Ascending aorta (tissue), 2 donors: ENCODE measurements at regions not wholly inside any gene's neighbourhood (a gene's known extent, or its start where the extent isn't known, plus 50 kb on each side); places are given as distances from the start of the nearest gene placed in this dataset.

Experiments
- DNase-seq, 2 donors: peaks; one replicate each; pipeline ENCODE4 v3.0.0-alpha.2; 2019; ENCODE audit warnings: low spot score in 2 of 2
- H3K27ac ChIP-seq, 2 donors: fragments of 200-600 bp; sonication (generic); one replicate each; pipeline ENCODE4 v1.5.1; 2016 to 2017; ENCODE audit warnings: mild to moderate bottlenecking in 1 of 2
- H3K27me3 ChIP-seq: fragments of 200-600 bp; sonication (generic); one replicate; pipeline ENCODE4 v1.5.1; 2017
- H3K36me3 ChIP-seq, 2 donors: fragments of 200-600 bp; sonication (generic); one replicate each; pipeline ENCODE4 v1.5.1; 2016
- H3K4me1 ChIP-seq, 2 donors: fragments of 200-600 bp; sonication (generic); one replicate each; pipeline ENCODE4 v1.5.1; 2016 to 2017; ENCODE audit warnings: mild to moderate bottlenecking in 1 of 2
- H3K4me3 ChIP-seq, 2 donors: fragments of 200-600 bp; sonication (generic); one replicate each; pipeline ENCODE4 v1.5.1; 2016 to 2017; ENCODE audit warnings: mild to moderate bottlenecking in 1 of 2
- H3K9me3 ChIP-seq, 2 donors: fragments of 200-600 bp; sonication (generic); one replicate each; pipeline ENCODE4 v1.5.1; 2016
- intact Hi-C: fragments of 100-400 bp; cut with DNase I; formaldehyde crosslinking; loops from one replicate; pipeline ENCODE4 v1.15.1; 2023
- TF ChIP-seq, protein P1 (sequence below), 3 experiments: fragments of 200-600 bp in 2 of 3; fragments of 450-650 bp in 1 of 3; sonication (generic) in 2 of 3; IDR thresholded peaks; one replicate each; pipeline ENCODE4 v1.5.1; 2016 to 2019; ENCODE audit warnings: antibody characterized with exemption in 3 of 3, mild to moderate bottlenecking in 1 of 3, moderate library complexity in 1 of 3

DNA sequence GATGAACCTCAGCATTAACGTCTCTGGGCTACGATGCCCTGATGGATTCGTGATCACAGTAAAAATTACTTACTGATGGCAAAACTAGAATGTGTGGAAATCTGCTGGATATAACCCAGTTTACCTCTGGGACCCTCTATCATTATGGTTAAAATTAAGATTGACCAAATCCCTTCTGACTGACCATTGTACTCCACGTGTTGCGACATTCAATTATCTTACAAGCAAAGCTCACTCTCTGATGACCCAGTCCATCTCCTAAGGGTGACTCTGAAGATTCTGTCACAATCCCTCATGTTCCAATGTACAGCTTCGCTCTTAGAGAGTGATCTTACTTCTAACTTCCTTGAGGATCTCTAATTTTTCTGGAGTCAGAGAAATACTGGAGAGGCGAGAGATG lies 288.5 kb upstream of the RUNX1 start:
- H3K27ac ChIP-seq = no peak overlapping the region
- TF ChIP-seq, protein P1, sequence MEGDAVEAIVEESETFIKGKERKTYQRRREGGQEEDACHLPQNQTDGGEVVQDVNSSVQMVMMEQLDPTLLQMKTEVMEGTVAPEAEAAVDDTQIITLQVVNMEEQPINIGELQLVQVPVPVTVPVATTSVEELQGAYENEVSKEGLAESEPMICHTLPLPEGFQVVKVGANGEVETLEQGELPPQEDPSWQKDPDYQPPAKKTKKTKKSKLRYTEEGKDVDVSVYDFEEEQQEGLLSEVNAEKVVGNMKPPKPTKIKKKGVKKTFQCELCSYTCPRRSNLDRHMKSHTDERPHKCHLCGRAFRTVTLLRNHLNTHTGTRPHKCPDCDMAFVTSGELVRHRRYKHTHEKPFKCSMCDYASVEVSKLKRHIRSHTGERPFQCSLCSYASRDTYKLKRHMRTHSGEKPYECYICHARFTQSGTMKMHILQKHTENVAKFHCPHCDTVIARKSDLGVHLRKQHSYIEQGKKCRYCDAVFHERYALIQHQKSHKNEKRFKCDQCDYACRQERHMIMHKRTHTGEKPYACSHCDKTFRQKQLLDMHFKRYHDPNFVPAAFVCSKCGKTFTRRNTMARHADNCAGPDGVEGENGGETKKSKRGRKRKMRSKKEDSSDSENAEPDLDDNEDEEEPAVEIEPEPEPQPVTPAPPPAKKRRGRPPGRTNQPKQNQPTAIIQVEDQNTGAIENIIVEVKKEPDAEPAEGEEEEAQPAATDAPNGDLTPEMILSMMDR (IDR thresholded peaks at IDR 0.05) = no peak
- no peaks in the 10 kb centered on the region for H3K4me1 ChIP-seq
- DNase-seq = no peak
- H3K4me3 ChIP-seq = no peak overlapping the region
- intact Hi-C loops = no loop called here
- no peaks in the 10 kb centered on the region for H3K27me3 ChIP-seq
- H3K9me3 ChIP-seq = no peaks in the 10 kb centered on the region
- H3K36me3 ChIP-seq = no peaks in the 10 kb centered on the region

DNA sequence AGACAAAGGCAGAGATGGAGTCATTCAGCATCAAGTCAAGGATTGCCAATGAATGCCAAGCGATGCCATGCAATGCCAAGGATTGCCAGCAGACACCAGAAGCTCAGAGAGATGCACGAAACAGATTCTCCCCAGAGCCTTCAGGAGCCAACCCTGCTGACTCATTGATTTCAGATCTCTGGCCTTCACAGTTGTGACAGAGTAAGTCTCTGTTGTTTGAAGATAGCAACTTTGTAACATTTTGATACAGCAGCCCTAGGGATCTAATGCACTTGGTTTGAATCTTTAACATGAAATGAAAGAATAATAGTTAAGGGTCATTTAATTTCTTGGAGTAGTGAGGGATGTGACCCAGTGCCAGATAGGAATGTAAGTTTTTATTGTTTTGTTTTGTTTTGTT lies 287.4 kb upstream of the RUNX1 start:
- Histone ChIP-seq H3K4me1 (no peaks in the 10 kb centered on the region), H3K4me3 (no peak overlapping the region), H3K9me3 (no peaks in the 10 kb centered on the region), H3K27me3 (no peaks in the 10 kb centered on the region), H3K36me3 (no peaks in the 10 kb centered on the region), H3K27ac (no peak overlapping the region)
- intact Hi-C loops = no loop called here
- DNase-seq = no peak
- TF ChIP-seq, protein P1 (IDR thresholded peaks at IDR 0.05) = no peak

DNA sequence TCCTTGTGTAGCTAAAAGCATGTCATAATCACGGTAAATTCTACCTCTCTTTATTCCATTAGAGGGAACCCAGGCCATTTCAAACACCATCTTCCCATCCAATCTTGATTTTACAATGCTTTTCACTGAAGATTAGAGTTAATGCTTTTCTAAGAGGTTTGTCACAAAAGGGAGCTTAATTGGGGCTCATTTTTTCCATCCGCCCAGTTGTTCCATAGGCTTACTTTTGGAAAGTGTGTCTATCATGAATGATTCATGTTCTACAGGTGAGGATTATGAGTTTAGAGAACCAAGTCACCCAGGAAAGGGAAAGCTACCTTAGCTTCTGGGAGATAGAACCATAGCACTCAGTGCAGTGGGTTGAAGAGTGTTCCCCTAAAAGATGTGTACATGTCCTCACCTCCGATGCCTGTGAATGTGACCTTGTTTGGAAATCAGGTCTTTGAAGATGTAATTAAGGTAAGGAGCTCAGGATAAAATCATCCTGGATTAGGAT lies 286.9 kb upstream of the RUNX1 start:
- no peaks in the 10 kb centered on the region for H3K36me3 ChIP-seq
- no peak overlapping the region for H3K4me3 ChIP-seq
- intact Hi-C loops = no loop called here
- no peaks in the 10 kb centered on the region for H3K9me3 ChIP-seq
- no peak for DNase-seq
- H3K27me3 ChIP-seq = no peaks in the 10 kb centered on the region
- no peak overlapping the region for H3K27ac ChIP-seq
- TF ChIP-seq, protein P1 (IDR thresholded peaks at IDR 0.05) = no peak
- no peaks in the 10 kb centered on the region for H3K4me1 ChIP-seq

DNA sequence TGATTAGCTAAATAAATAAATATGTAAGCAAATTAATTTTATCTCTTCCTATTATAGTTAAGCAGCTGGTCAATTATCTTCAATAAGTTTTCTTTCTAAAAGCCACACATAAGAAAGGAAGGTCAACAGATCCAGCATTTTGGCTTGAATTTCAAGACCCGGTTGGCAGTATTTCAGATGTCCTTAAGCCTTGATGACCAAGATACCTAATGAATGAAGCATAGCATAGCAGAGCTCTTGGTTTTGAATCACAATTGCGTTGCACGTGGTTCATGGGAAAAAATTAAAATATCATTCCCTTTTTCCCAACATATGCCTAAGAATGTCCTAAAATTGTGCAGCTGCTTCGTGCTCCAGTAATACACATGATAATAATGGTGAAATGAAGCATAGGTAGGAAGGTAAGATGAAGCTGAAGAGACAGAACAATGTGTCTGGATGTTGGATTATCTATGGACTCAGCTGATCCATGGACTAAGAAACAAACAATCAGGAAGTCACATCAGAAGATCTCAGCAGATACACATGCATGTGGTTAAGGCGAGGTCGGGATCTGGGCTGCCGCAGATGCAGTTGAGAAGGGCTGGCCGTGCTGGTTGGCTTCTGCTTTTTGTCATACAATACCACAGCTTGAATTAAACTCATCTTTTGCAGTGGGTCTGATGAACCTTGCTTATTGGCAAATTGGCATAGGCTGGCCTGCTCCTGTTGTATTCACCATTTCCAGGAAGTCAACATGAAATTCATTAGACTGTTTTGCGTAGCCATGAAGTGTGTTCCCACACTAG lies 284.9 kb upstream of the RUNX1 start:
- Histone ChIP-seq H3K27me3 (no peaks in the 10 kb centered on the region), H3K4me1 (peaks cover 4 to 10% of the 10 kb centered on the region in 2 donors), H3K4me3 (no peak overlapping the region), H3K27ac (no peak overlapping the region), H3K36me3 (no peaks in the 10 kb centered on the region), H3K9me3 (no peaks in the 10 kb centered on the region)
- DNase-seq = no peak
- TF ChIP-seq, protein P1 (IDR thresholded peaks at IDR 0.05) = no peak
- intact Hi-C loops = no loop called here

DNA sequence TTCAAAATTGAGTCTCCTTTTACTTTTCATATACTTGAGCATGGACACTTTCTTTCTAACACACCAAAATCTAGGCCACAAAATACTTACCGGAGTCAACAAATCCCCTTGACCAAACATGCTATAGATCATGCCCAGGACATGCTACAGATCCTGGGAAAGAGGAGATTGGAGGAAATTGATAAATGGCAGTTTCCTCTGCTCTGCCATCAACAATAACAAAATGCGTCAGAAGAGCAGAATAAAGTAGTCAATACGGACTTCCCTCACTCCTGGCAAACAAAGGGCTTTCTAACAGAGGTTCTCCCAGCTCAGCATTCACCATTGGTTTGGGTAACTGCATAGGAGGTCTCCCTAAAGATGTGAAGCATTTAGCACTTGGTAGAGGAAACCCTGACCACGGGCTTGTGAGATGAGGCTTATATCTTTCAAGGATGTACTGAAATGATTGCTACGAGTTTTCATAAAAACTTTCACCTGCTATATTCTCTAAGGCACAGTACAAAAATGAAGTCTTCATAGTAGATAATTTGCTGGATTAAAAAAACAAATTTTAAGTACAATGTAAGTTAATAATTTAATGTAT lies 283.8 kb upstream of the RUNX1 start:
- Histone ChIP-seq H3K36me3 (no peaks in the 10 kb centered on the region), H3K9me3 (no peaks in the 10 kb centered on the region), H3K4me1 (peaks cover 4 to 10% of the 10 kb centered on the region in 2 donors), H3K27ac (no peak overlapping the region), H3K27me3 (no peaks in the 10 kb centered on the region), H3K4me3 (no peak overlapping the region)
- intact Hi-C loops = no loop called here
- DNase-seq = no peak
- TF ChIP-seq, protein P1 (IDR thresholded peaks at IDR 0.05) = no peak
